ENCODE measurements at regions not wholly inside any gene's neighbourhood (a gene's known extent, or its start where the extent isn't known, plus 50 kb on each side); places are given as distances from the start of the nearest gene placed in this dataset.

- Histone ChIP-seq H3K27ac (ENCODE audit: extremely low read length, insufficient read depth, low read length) (no peak overlapping the region), H3K4me1 (ENCODE audit: insufficient read depth, low read length) (no peaks in the 10 kb centered on the region), H3K27me3 (ENCODE audit: control insufficient read depth in 1 of 2, insufficient read depth in 2 of 2, low read length in 2 of 2) (no peaks in the 10 kb centered on the region), H3K9me3 (ENCODE audit: low read length) (peaks cover 5% of the 10 kb centered on the region), H4K20me1 (ENCODE audit: insufficient read depth, low read length) (no peaks in the 10 kb centered on the region), H3K36me3 (replicated peaks in 1 of 2; ENCODE audit: control insufficient read depth in 1 of 2, insufficient read depth in 2 of 2, low read length in 2 of 2) (no peaks in the 10 kb centered on the region), H2AFZ (ENCODE audit: low read length) (no peak overlapping the region), H3K9ac (ENCODE audit: insufficient read depth, low read depth, low read length) (no peak overlapping the region), H3K4me2 (ENCODE audit: low read depth, low read length) (no peak overlapping the region), H3K4me3 (replicated peaks in 1 of 3; ENCODE audit: insufficient read depth in 1 of 3, low read depth in 2 of 3, low read length in 3 of 3) (no peak overlapping the region), H3K79me2 (ENCODE audit: insufficient read depth, low read length) (no peaks in the 10 kb centered on the region)
- ChIA-PET POLR2A (no interaction called here), CTCF (ENCODE audit: low intra/inter-chr PET ratio, low total read pairs) (no interaction called here)
- no peak for ATAC-seq
- in situ Hi-C loops (cut with HindIII; ENCODE audit: extremely low pct_ligation_motif_present, low pct_unique_long_range_greater_than_20kb), result no loop called here
- no peak for FAIRE-seq
- intact Hi-C loops (cut with micrococcal nuclease; ENCODE audit: unreplicated experiment), result no loop called here
- BruUV-seq (replicated peaks), result no TSS peak
- no peak for DNase-seq (ENCODE audit: low spot score)
- TF ChIP-seq STAT5B (CRISPR knock-in tag; IDR thresholded peaks at IDR 0.05) (no peak), TBP (CRISPR knock-in tag; IDR thresholded peaks at IDR 0.05) (no peak), ZFX (CRISPR knock-in tag; IDR thresholded peaks at IDR 0.05; ENCODE audit: low read depth) (no peak), CTCF (CRISPR knock-in tag; IDR thresholded peaks at IDR 0.05) (no peak)
- WGBS (ENCODE audit: low lambda C conversion rate), result 4% methylated on average over 5 of the region's 5 CpGs
Observed at GRCh38 chr2:221786297-221786926, 214.3 kb upstream of the EPHA4 start.

GRCh38 chr2:221780281-221780688 lies 208.2 kb upstream of the EPHA4 start:
- Histone ChIP-seq H3K36me3 (replicated peaks in 1 of 2; ENCODE audit: control insufficient read depth in 1 of 2, insufficient read depth in 2 of 2, low read length in 2 of 2) (no peaks in the 10 kb centered on the region), H3K4me3 (replicated peaks in 1 of 3; ENCODE audit: insufficient read depth in 1 of 3, low read depth in 2 of 3, low read length in 3 of 3) (no peak overlapping the region), H3K9me3 (ENCODE audit: low read length) (no peaks in the 10 kb centered on the region), H3K27me3 (ENCODE audit: control insufficient read depth in 1 of 2, insufficient read depth in 2 of 2, low read length in 2 of 2) (no peaks in the 10 kb centered on the region), H4K20me1 (ENCODE audit: insufficient read depth, low read length) (no peaks in the 10 kb centered on the region), H3K27ac (ENCODE audit: extremely low read length, insufficient read depth, low read length) (no peak overlapping the region), H3K9ac (ENCODE audit: insufficient read depth, low read depth, low read length) (no peak overlapping the region), H3K4me2 (ENCODE audit: low read depth, low read length) (no peak overlapping the region), H2AFZ (ENCODE audit: low read length) (no peak overlapping the region), H3K4me1 (ENCODE audit: insufficient read depth, low read length) (no peaks in the 10 kb centered on the region), H3K79me2 (ENCODE audit: insufficient read depth, low read length) (no peaks in the 10 kb centered on the region)
- POLR2A ChIA-PET, result no interaction called here
- CTCF ChIA-PET (ENCODE audit: low intra/inter-chr PET ratio, low total read pairs), result no interaction called here
- intact Hi-C loops (cut with micrococcal nuclease; ENCODE audit: unreplicated experiment) (no loop called here), in situ Hi-C loops (cut with HindIII; ENCODE audit: extremely low pct_ligation_motif_present, low pct_unique_long_range_greater_than_20kb) (no loop called here)
- DNase-seq (ENCODE audit: low spot score) (no peak), FAIRE-seq (no peak), ATAC-seq (no peak)
- WGBS (ENCODE audit: low lambda C conversion rate), result 17% methylated on average over 1 of the region's 1 CpG
- BruUV-seq (replicated peaks), result no TSS peak
- no peak for TF ChIP-seq PCBP1 (IDR thresholded peaks at IDR 0.05; ENCODE audit: borderline replicate concordance, low read depth, low read length)
- no peak for TF ChIP-seq TOE1 (CRISPR knock-in tag; IDR thresholded peaks at IDR 0.05)
- TF ChIP-seq PBX2 (CRISPR knock-in tag; IDR thresholded peaks at IDR 0.05), result no peak
- TF ChIP-seq RXRB (CRISPR knock-in tag; IDR thresholded peaks at IDR 0.05; ENCODE audit: borderline replicate concordance), result no peak
- TF ChIP-seq ZNF275 (CRISPR knock-in tag; IDR thresholded peaks at IDR 0.05; ENCODE audit: borderline replicate concordance), result no peak
- TF ChIP-seq ELF4 (CRISPR knock-in tag; IDR thresholded peaks at IDR 0.05; ENCODE audit: borderline replicate concordance), result no peak
- no peak for TF ChIP-seq ZNF124 (CRISPR knock-in tag; IDR thresholded peaks at IDR 0.05)

All from HepG2 (cell line).